ENCODE measurements at regions not wholly inside any gene's neighbourhood (a gene's known extent, or its start where the extent isn't known, plus 50 kb on each side); places are given as distances from the start of the nearest gene placed in this dataset.

DNA sequence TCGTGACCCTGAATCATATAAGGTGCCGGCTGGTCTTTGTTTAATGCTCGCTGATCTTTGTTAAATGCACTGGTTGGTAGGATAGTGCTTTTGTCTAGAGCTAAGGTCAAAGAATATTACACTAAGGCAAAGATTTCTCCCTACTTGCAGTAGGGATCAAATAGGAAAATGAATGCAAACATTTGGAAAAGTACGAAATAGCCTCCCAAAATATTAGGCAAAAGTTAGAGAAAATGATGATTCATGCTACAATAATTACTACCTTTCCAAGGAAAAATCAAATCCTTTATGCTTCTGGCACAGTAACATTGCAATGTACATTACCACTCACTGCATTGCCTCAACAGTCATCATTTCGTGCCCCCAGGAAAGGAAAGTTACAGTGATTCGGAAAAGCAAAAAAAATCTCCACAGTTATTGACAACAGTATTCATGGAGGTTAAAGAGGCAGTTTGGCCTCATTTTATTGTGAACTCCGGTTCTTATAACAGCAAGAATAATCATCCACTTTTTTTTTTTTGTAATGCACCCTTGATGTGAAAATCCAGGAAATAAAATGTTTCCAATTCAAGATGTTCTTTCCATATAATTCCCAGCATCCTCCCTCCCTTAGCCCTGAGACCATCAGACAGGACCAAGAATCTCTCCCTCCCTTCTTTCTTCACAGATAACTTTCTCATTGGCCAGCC is 61.7 kb upstream of the ZMYND8 start:
- Histone ChIP-seq H3K36me3 (ENCODE audit: control insufficient read depth in 2 of 2, insufficient read depth in 1 of 2, low read length in 2 of 2) (no peaks in the 10 kb centered on the region), H3K9me3 (ENCODE audit: control insufficient read depth, insufficient read depth, low read depth, low read length) (no peaks in the 10 kb centered on the region), H3K4me1 (ENCODE audit: control insufficient read depth, insufficient read depth, low read length) (no peaks in the 10 kb centered on the region), H3K4me3 (ENCODE audit: low read depth, low read length) (no peak overlapping the region), H3K27ac (ENCODE audit: extremely low read depth, low read depth, low read length) (no peak overlapping the region)
- POLR2A ChIA-PET: interaction anchor here (0.7 kb wide), 1 partner anchor 25 kb away, joined by 3 read pairs; no protein-coding TSS in a partner anchor
- CTCF ChIA-PET: no interaction called here
- TF ChIP-seq, protein P1, sequence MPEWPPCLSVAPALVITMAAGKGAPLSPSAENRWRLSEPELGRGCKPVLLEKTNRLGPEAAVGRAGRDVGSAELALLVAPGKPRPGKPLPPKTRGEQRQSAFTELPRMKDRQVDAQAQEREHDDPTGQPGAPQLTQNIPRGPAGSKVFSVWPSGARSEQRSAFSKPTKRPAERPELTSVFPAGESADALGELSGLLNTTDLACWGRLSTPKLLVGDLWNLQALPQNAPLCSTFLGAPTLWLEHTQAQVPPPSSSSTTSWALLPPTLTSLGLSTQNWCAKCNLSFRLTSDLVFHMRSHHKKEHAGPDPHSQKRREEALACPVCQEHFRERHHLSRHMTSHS (tag by site-specific recombination; IDR thresholded peaks at IDR 0.05): no peak
- TF ChIP-seq, protein P2, sequence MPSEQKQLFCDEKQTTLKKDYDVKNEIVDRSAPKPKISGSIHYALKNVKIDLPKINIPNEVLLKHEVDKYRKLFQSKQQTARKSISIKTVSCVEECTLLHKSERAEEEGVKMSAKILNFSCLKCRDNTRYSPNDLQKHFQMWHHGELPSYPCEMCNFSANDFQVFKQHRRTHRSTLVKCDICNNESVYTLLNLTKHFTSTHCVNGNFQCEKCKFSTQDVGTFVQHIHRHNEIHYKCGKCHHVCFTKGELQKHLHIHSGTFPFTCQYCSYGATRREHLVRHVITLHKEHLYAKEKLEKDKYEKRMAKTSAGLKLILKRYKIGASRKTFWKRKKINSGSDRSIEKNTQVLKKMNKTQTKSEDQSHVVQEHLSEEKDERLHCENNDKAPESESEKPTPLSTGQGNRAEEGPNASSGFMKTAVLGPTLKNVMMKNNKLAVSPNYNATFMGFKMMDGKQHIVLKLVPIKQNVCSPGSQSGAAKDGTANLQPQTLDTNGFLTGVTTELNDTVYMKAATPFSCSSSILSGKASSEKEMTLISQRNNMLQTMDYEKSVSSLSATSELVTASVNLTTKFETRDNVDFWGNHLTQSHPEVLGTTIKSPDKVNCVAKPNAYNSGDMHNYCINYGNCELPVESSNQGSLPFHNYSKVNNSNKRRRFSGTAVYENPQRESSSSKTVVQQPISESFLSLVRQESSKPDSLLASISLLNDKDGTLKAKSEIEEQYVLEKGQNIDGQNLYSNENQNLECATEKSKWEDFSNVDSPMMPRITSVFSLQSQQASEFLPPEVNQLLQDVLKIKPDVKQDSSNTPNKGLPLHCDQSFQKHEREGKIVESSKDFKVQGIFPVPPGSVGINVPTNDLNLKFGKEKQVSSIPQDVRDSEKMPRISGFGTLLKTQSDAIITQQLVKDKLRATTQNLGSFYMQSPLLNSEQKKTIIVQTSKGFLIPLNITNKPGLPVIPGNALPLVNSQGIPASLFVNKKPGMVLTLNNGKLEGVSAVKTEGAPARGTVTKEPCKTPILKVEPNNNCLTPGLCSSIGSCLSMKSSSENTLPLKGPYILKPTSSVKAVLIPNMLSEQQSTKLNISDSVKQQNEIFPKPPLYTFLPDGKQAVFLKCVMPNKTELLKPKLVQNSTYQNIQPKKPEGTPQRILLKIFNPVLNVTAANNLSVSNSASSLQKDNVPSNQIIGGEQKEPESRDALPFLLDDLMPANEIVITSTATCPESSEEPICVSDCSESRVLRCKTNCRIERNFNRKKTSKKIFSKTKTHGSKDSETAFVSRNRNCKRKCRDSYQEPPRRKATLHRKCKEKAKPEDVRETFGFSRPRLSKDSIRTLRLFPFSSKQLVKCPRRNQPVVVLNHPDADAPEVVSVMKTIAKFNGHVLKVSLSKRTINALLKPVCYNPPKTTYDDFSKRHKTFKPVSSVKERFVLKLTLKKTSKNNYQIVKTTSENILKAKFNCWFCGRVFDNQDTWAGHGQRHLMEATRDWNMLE (tag by site-specific recombination; conservative IDR thresholded peaks at IDR 0.05; ENCODE audit: low read depth): no peak
- no peak for TF ChIP-seq IKZF3 (tag by site-specific recombination; IDR thresholded peaks at IDR 0.05)
- TF ChIP-seq ZNF791 (tag by site-specific recombination; IDR thresholded peaks at IDR 0.05): no peak
- no peak for TF ChIP-seq HOXC10 (CRISPR knock-in tag; IDR thresholded peaks at IDR 0.05)
- TF ChIP-seq, protein P3, sequence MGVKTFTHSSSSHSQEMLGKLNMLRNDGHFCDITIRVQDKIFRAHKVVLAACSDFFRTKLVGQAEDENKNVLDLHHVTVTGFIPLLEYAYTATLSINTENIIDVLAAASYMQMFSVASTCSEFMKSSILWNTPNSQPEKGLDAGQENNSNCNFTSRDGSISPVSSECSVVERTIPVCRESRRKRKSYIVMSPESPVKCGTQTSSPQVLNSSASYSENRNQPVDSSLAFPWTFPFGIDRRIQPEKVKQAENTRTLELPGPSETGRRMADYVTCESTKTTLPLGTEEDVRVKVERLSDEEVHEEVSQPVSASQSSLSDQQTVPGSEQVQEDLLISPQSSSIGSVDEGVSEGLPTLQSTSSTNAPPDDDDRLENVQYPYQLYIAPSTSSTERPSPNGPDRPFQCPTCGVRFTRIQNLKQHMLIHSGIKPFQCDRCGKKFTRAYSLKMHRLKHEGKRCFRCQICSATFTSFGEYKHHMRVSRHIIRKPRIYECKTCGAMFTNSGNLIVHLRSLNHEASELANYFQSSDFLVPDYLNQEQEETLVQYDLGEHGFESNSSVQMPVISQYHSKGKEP (tag by site-specific recombination; IDR thresholded peaks at IDR 0.05): no peak
- TF ChIP-seq ZSCAN23 (tag by site-specific recombination; IDR thresholded peaks at IDR 0.05): no peak
- no peak for TF ChIP-seq ZNF629 (tag by site-specific recombination; IDR thresholded peaks at IDR 0.05)

DNA sequence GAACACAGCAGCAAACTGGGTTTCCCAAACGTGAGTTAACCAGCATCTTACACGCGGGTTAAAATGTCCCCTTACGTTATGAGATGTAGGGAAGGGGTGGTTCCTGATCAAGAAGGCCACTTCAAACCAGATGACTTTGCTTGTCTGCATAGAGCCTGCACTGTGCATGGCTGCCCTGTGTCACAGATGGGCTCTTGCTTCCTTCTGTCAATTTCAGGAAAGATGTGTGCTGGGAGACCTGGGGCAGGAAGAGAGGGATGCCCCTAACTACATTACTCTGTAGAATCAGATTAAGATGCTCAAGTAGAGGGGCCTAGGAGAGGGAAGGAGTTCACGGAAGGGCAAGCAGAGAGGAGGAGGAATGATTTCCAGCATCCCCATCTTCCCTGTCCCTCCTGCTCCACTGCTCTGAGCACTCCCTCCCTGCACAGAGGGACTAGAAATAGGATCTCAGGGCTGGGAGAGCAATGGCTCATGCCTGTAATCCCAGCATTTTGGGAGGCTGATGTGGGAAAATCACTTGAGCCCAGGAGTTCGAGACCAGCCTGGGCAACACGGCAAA is 63.5 kb upstream of the ZMYND8 start:
- Histone ChIP-seq H3K9me3 (ENCODE audit: control insufficient read depth, insufficient read depth, low read depth, low read length) (no peaks in the 10 kb centered on the region), H3K27ac (ENCODE audit: extremely low read depth, low read depth, low read length) (no peak overlapping the region), H3K4me3 (ENCODE audit: low read depth, low read length) (no peak overlapping the region), H3K4me1 (ENCODE audit: control insufficient read depth, insufficient read depth, low read length) (no peaks in the 10 kb centered on the region), H3K36me3 (ENCODE audit: control insufficient read depth in 2 of 2, insufficient read depth in 1 of 2, low read length in 2 of 2) (no peaks in the 10 kb centered on the region)
- ChIA-PET CTCF (no interaction called here), POLR2A (interaction anchor here (0.6 kb wide), 1 partner anchor 83 kb away, joined by 4 read pairs; no protein-coding TSS in a partner anchor)
- no peak for TF ChIP-seq GLIS1 (tag by site-specific recombination; IDR thresholded peaks at IDR 0.05)
- TF ChIP-seq, protein P4, sequence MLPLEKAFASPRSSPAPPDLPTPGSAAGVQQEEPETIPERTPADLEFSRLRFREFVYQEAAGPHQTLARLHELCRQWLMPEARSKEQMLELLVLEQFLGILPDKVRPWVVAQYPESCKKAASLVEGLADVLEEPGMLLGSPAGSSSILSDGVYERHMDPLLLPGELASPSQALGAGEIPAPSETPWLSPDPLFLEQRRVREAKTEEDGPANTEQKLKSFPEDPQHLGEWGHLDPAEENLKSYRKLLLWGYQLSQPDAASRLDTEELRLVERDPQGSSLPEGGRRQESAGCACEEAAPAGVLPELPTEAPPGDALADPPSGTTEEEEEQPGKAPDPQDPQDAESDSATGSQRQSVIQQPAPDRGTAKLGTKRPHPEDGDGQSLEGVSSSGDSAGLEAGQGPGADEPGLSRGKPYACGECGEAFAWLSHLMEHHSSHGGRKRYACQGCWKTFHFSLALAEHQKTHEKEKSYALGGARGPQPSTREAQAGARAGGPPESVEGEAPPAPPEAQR (tag by site-specific recombination; IDR thresholded peaks at IDR 0.05): no peak
- TF ChIP-seq ZNF341 (tag by site-specific recombination; IDR thresholded peaks at IDR 0.05; ENCODE audit: low read depth): no peak
- no peak for TF ChIP-seq ZNF549 (tag by site-specific recombination; IDR thresholded peaks at IDR 0.05)

All from HEK293 (cell line).